ENCODE measurements at regions not wholly inside any gene's neighbourhood (a gene's known extent, or its start where the extent isn't known, plus 50 kb on each side); places are given as distances from the start of the nearest gene placed in this dataset.

DNA sequence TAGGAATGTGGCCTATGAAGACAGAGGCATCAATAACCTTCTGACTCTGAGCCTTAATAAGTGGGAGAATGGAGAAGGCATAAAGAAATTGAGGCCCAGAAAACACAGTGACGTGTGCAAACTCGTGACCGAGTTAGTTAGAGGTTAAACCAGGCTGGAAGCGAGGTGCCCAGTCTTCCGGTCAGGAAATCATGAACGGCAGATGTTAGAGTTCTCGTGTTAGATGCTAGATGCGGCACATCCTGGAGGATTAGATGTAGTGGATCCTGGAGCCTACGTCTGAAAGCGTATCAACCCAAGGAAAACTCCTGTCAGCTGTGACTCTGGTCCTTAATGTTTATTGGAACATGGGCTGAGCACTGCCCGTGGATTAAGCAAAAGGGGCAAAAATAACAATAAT lies 275.9 kb downstream of the TCF7L2 start:
- 92 to 94% (median 92%) methylated on average over 11 of the region's 11 CpGs for WGBS, 4 donors
- H3K4me3 ChIP-seq, result no peak overlapping the region
- no peaks in the 10 kb centered on the region for H3K27me3 ChIP-seq
- H3K9me3 ChIP-seq (replicated peaks in 1 of 3), result no peaks in the 10 kb centered on the region
- H3K4me1 ChIP-seq (replicated peaks in 1 of 2), result no peaks in the 10 kb centered on the region
- DNase-seq, result no peak
- TF ChIP-seq POLR2A (IDR thresholded peaks at IDR 0.05), result no peak
- TF ChIP-seq, protein P1, sequence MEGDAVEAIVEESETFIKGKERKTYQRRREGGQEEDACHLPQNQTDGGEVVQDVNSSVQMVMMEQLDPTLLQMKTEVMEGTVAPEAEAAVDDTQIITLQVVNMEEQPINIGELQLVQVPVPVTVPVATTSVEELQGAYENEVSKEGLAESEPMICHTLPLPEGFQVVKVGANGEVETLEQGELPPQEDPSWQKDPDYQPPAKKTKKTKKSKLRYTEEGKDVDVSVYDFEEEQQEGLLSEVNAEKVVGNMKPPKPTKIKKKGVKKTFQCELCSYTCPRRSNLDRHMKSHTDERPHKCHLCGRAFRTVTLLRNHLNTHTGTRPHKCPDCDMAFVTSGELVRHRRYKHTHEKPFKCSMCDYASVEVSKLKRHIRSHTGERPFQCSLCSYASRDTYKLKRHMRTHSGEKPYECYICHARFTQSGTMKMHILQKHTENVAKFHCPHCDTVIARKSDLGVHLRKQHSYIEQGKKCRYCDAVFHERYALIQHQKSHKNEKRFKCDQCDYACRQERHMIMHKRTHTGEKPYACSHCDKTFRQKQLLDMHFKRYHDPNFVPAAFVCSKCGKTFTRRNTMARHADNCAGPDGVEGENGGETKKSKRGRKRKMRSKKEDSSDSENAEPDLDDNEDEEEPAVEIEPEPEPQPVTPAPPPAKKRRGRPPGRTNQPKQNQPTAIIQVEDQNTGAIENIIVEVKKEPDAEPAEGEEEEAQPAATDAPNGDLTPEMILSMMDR (IDR thresholded peaks at IDR 0.05), result no peak
- intact Hi-C loops (cut with DNase I), result no loop called here
- H3K27ac ChIP-seq, result no peak overlapping the region
- H3K36me3 ChIP-seq (replicated peaks in 1 of 2), result no peaks in the 10 kb centered on the region

DNA sequence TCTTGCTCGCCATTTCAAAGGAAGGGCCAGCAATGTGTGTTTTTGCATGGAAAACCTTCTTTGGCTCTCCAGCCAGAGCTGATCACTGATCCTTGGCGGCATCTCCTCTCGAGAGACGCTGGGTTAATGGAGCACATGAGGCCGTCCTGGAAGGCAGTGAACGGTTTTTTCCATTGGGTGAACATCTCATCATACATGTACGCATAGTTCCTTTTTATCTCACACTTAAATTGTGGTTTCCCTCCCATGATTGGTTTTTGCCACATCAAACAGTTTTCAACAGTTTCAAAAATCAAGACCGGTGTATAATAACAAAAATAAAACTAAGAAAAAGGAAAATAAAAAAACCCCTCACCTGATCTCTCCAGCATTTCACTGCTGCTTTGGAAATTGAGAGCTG lies 276.4 kb downstream of the TCF7L2 start:
- no peaks in the 10 kb centered on the region for H3K27me3 ChIP-seq
- H3K9me3 ChIP-seq (replicated peaks in 1 of 3), result no peaks in the 10 kb centered on the region
- no peak overlapping the region for H3K4me3 ChIP-seq
- no peaks in the 10 kb centered on the region for H3K36me3 ChIP-seq (replicated peaks in 1 of 2)
- no peak overlapping the region for H3K27ac ChIP-seq
- WGBS, 4 donors, result 80 to 89% (median 86%) methylated on average over 8 of the region's 8 CpGs
- TF ChIP-seq POLR2A (IDR thresholded peaks at IDR 0.05), result no peak
- TF ChIP-seq, protein P1 (IDR thresholded peaks at IDR 0.05), result no peak
- intact Hi-C loops (cut with DNase I), result no loop called here
- no peak for DNase-seq
- H3K4me1 ChIP-seq (replicated peaks in 1 of 2), result no peaks in the 10 kb centered on the region

DNA sequence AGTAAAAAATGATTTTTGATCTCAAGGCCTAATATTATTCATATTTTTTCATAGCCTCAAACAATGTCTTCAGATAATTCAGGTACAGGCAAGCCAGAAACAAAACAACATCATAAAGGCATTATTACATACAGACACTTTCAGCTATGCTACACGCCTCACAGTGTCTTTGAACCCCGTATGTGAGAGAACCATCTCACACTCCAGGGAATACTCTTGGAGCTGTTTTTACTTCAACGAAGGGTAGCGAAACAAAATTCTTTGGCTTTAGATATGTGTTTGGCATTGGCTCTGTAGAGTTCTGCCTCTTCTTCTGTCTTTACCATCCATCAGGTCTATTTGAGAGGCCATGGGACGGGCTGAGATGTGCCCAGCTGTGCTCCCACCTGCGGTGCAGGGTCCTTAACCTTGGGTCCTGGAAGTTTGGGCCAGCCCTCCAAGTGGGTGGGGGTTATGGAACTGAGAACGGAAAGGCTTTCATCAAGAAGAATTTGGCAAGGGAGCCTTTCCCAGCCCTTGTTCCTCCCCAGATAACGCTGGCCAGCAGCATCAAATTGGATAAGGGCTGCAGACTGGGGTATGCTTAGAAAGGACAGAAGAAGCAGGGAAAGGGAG lies 276.9 kb downstream of the TCF7L2 start:
- WGBS, 4 donors, result 84 to 91% (median 87%) methylated on average over 8 of the region's 8 CpGs
- intact Hi-C loops (cut with DNase I), result no loop called here
- H3K4me1 ChIP-seq (replicated peaks in 1 of 2), result no peaks in the 10 kb centered on the region
- no peaks in the 10 kb centered on the region for H3K36me3 ChIP-seq (replicated peaks in 1 of 2)
- H3K27me3 ChIP-seq, result no peaks in the 10 kb centered on the region
- H3K9me3 ChIP-seq (replicated peaks in 1 of 3), result no peaks in the 10 kb centered on the region
- no peak for TF ChIP-seq POLR2A (IDR thresholded peaks at IDR 0.05)
- TF ChIP-seq, protein P1 (IDR thresholded peaks at IDR 0.05), result no peak
- no peak overlapping the region for H3K4me3 ChIP-seq
- DNase-seq, result no peak
- H3K27ac ChIP-seq, result no peak overlapping the region

DNA sequence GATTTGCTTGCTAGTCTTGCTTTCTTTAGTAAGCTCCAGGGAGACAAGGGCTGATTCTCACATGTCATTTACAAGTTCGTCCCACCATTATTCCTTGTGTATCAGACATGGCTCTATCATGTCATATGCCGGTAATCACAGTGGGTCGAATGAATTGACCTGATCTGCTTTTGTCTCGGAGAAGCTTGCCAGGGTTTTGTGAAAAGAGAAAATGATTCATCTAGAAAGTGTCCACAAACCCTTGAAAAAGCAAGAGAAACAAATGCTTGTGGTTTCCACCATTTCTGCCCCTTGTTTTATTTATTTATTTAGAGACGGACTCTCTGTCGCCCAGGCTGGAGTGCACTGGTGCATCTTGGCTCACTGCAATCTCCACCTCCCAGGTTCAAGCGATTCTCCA lies 278.5 kb downstream of the TCF7L2 start:
- Histone ChIP-seq H3K27ac (no peak overlapping the region), H3K36me3 (replicated peaks in 1 of 2) (no peaks in the 10 kb centered on the region), H3K4me3 (no peak overlapping the region), H3K4me1 (replicated peaks in 1 of 2) (no peaks in the 10 kb centered on the region), H3K27me3 (no peaks in the 10 kb centered on the region), H3K9me3 (replicated peaks in 1 of 3) (no peaks in the 10 kb centered on the region)
- DNase-seq, result no peak
- intact Hi-C loops (cut with DNase I), result no loop called here
- 82 to 87% (median 86%) methylated on average over 7 of the region's 7 CpGs for WGBS, 4 donors
- TF ChIP-seq, protein P1 (IDR thresholded peaks at IDR 0.05), result no peak
- TF ChIP-seq POLR2A (IDR thresholded peaks at IDR 0.05), result no peak
